ENCODE measurements at regions not wholly inside any gene's neighbourhood (a gene's known extent, or its start where the extent isn't known, plus 50 kb on each side); places are given as distances from the start of the nearest gene placed in this dataset.
"Not testable (repeated sequence)": the region's sequence is repeated elsewhere in the genome, so short reads cannot be mapped to it uniquely, and the experiment has no call there.

GRCh38 chr4:96390404-96390803 is 550.5 kb downstream of the PDHA2 start:
- H3K4me1 ChIP-seq (ENCODE audit: insufficient read depth, low read length): no peaks in the 10 kb centered on the region
- H2AFZ ChIP-seq (ENCODE audit: low read depth, low read length): no peak overlapping the region
- no peaks in the 10 kb centered on the region for H3K27me3 ChIP-seq (ENCODE audit: insufficient read depth, low read length)
- no peaks in the 10 kb centered on the region for H3K9me3 ChIP-seq (ENCODE audit: low read length)
- H3K4me3 ChIP-seq (ENCODE audit: low read length): no peak overlapping the region
- no peaks in the 10 kb centered on the region for H3K36me3 ChIP-seq (ENCODE audit: insufficient read depth, low read length)

- Histone ChIP-seq H2AFZ (ENCODE audit: low read depth, low read length) (no peak overlapping the region), H3K4me1 (ENCODE audit: insufficient read depth, low read length) (no peaks in the 10 kb centered on the region), H3K27me3 (ENCODE audit: insufficient read depth, low read length) (no peaks in the 10 kb centered on the region), H3K36me3 (ENCODE audit: insufficient read depth, low read length) (no peaks in the 10 kb centered on the region), H3K9me3 (ENCODE audit: low read length) (no peaks in the 10 kb centered on the region), H3K4me3 (ENCODE audit: low read length) (no peak overlapping the region)
Observed at GRCh38 chr4:96395747-96396146, 555.9 kb downstream of the PDHA2 start.

GRCh38 chr4:96406742-96407141 is 566.8 kb downstream of the PDHA2 start:
- Histone ChIP-seq H3K36me3 (ENCODE audit: insufficient read depth, low read length) (no peaks in the 10 kb centered on the region), H3K4me1 (ENCODE audit: insufficient read depth, low read length) (peaks cover 21% of the 10 kb centered on the region), H3K27me3 (ENCODE audit: insufficient read depth, low read length) (no peaks in the 10 kb centered on the region), H3K9me3 (ENCODE audit: low read length) (peaks cover 2% of the 10 kb centered on the region), H3K4me3 (ENCODE audit: low read length) (peak overlapping the region; percentile 41), H2AFZ (ENCODE audit: low read depth, low read length) (peak overlapping the region; percentile 67)

- H3K4me3 ChIP-seq (ENCODE audit: low read length): peak overlapping the region; percentile 41
- H3K36me3 ChIP-seq (ENCODE audit: insufficient read depth, low read length): no peaks in the 10 kb centered on the region
- peak overlapping the region; percentile 67 for H2AFZ ChIP-seq (ENCODE audit: low read depth, low read length)
- H3K9me3 ChIP-seq (ENCODE audit: low read length): peaks cover 2% of the 10 kb centered on the region
- peaks cover 21% of the 10 kb centered on the region for H3K4me1 ChIP-seq (ENCODE audit: insufficient read depth, low read length)
- no peaks in the 10 kb centered on the region for H3K27me3 ChIP-seq (ENCODE audit: insufficient read depth, low read length)
Observed at GRCh38 chr4:96407225-96407624, 567.3 kb downstream of the PDHA2 start.

- Histone ChIP-seq H3K4me1 (ENCODE audit: insufficient read depth, low read length) (peaks cover 21% of the 10 kb centered on the region), H3K27me3 (ENCODE audit: insufficient read depth, low read length) (no peaks in the 10 kb centered on the region), H2AFZ (ENCODE audit: low read depth, low read length) (peak overlapping the region; percentile 67), H3K9me3 (ENCODE audit: low read length) (peaks cover 2% of the 10 kb centered on the region), H3K4me3 (ENCODE audit: low read length) (peak overlapping the region; percentile 41), H3K36me3 (ENCODE audit: insufficient read depth, low read length) (no peaks in the 10 kb centered on the region)
Observed at GRCh38 chr4:96407738-96408463, 568.0 kb downstream of the PDHA2 start.

GRCh38 chr4:96414853-96415252 is 575.0 kb downstream of the PDHA2 start:
- H3K4me1 ChIP-seq (ENCODE audit: insufficient read depth, low read length); H3K27me3 ChIP-seq (ENCODE audit: insufficient read depth, low read length); H3K9me3 ChIP-seq (ENCODE audit: low read length); H3K36me3 ChIP-seq (ENCODE audit: insufficient read depth, low read length); H2AFZ ChIP-seq (ENCODE audit: low read depth, low read length); H3K4me3 ChIP-seq (ENCODE audit: low read length): not testable (repeated sequence)

GRCh38 chr4:96429657-96430056 is 589.8 kb downstream of the PDHA2 start:
- Histone ChIP-seq H3K4me1 (ENCODE audit: insufficient read depth, low read length) (peaks cover 14% of the 10 kb centered on the region), H3K9me3 (ENCODE audit: low read length) (no peaks in the 10 kb centered on the region), H3K27me3 (ENCODE audit: insufficient read depth, low read length) (no peaks in the 10 kb centered on the region), H2AFZ (ENCODE audit: low read depth, low read length) (no peak overlapping the region), H3K4me3 (ENCODE audit: low read length) (no peak overlapping the region), H3K36me3 (ENCODE audit: insufficient read depth, low read length) (no peaks in the 10 kb centered on the region)

- Histone ChIP-seq H2AFZ (ENCODE audit: low read depth, low read length) (peak overlapping the region; percentile 34), H3K4me1 (ENCODE audit: insufficient read depth, low read length) (peaks cover 14% of the 10 kb centered on the region), H3K4me3 (ENCODE audit: low read length) (no peak overlapping the region)
Observed at GRCh38 chr4:96431094-96431493, 591.2 kb downstream of the PDHA2 start.

GRCh38 chr4:96448315-96448872 is 608.5 kb downstream of the PDHA2 start:
- Histone ChIP-seq H3K36me3 (ENCODE audit: insufficient read depth, low read length) (no peaks in the 10 kb centered on the region), H2AFZ (ENCODE audit: low read depth, low read length) (no peak overlapping the region), H3K4me1 (ENCODE audit: insufficient read depth, low read length) (peaks cover 3% of the 10 kb centered on the region), H3K27me3 (ENCODE audit: insufficient read depth, low read length) (no peaks in the 10 kb centered on the region), H3K4me3 (ENCODE audit: low read length) (no peak overlapping the region), H3K9me3 (ENCODE audit: low read length) (peaks cover 4% of the 10 kb centered on the region)

More at GRCh38 chr4:96431094-96431493, 591.2 kb downstream of the PDHA2 start:
- Histone ChIP-seq H3K9me3 (ENCODE audit: low read length) (no peaks in the 10 kb centered on the region), H3K27me3 (ENCODE audit: insufficient read depth, low read length) (no peaks in the 10 kb centered on the region), H3K36me3 (ENCODE audit: insufficient read depth, low read length) (no peaks in the 10 kb centered on the region)

GRCh38 chr4:96455045-96455720 is 615.3 kb downstream of the PDHA2 start:
- Histone ChIP-seq H2AFZ (ENCODE audit: low read depth, low read length) (no peak overlapping the region), H3K27me3 (ENCODE audit: insufficient read depth, low read length) (no peaks in the 10 kb centered on the region), H3K4me3 (ENCODE audit: low read length) (no peak overlapping the region), H3K36me3 (ENCODE audit: insufficient read depth, low read length) (no peaks in the 10 kb centered on the region), H3K9me3 (ENCODE audit: low read length) (no peaks in the 10 kb centered on the region), H3K4me1 (ENCODE audit: insufficient read depth, low read length) (peaks cover 3% of the 10 kb centered on the region)

- H3K27me3 ChIP-seq (ENCODE audit: insufficient read depth, low read length); H3K4me1 ChIP-seq (ENCODE audit: insufficient read depth, low read length); H3K4me3 ChIP-seq (ENCODE audit: low read length); H3K36me3 ChIP-seq (ENCODE audit: insufficient read depth, low read length); H3K9me3 ChIP-seq (ENCODE audit: low read length); H2AFZ ChIP-seq (ENCODE audit: low read depth, low read length): not testable (repeated sequence)
Observed at GRCh38 chr4:96458031-96458430, 618.1 kb downstream of the PDHA2 start.

GRCh38 chr4:96459105-96459504 is 619.2 kb downstream of the PDHA2 start:
- Histone ChIP-seq H3K9me3 (ENCODE audit: low read length) (peaks cover 1% of the 10 kb centered on the region), H3K36me3 (ENCODE audit: insufficient read depth, low read length) (no peaks in the 10 kb centered on the region), H3K27me3 (ENCODE audit: insufficient read depth, low read length) (no peaks in the 10 kb centered on the region), H2AFZ (ENCODE audit: low read depth, low read length) (no peak overlapping the region), H3K4me1 (ENCODE audit: insufficient read depth, low read length) (no peaks in the 10 kb centered on the region), H3K4me3 (ENCODE audit: low read length) (no peak overlapping the region)

GRCh38 chr4:96465834-96466233 is 625.9 kb downstream of the PDHA2 start:
- Histone ChIP-seq H3K27me3 (ENCODE audit: insufficient read depth, low read length) (no peaks in the 10 kb centered on the region), H3K36me3 (ENCODE audit: insufficient read depth, low read length) (no peaks in the 10 kb centered on the region), H3K9me3 (ENCODE audit: low read length) (peaks cover 4% of the 10 kb centered on the region), H3K4me3 (ENCODE audit: low read length) (no peak overlapping the region), H2AFZ (ENCODE audit: low read depth, low read length) (no peak overlapping the region), H3K4me1 (ENCODE audit: insufficient read depth, low read length) (no peaks in the 10 kb centered on the region)

All from neuron (in vitro differentiated cells).